HG02642 (cell line): ENCODE measurements at regions not wholly inside any gene's neighbourhood (a gene's known extent, or its start where the extent isn't known, plus 50 kb on each side); places are given as distances from the start of the nearest gene placed in this dataset.
A peak's percentile ranks its signal among the peaks of the same experiment; 100 is the strongest.
"Not testable (repeated sequence)": the region's sequence is repeated elsewhere in the genome, so short reads cannot be mapped to it uniquely, and the experiment has no call there.

Experiments
- ATAC-seq: cut with Tn5 transposase; IDR thresholded peaks from one replicate; pipeline ENCODE4 v1.9.1; 2021; ENCODE audit warnings: mild to moderate bottlenecking; ENCODE audit not compliant: unreplicated experiment, poor library complexity

DNA sequence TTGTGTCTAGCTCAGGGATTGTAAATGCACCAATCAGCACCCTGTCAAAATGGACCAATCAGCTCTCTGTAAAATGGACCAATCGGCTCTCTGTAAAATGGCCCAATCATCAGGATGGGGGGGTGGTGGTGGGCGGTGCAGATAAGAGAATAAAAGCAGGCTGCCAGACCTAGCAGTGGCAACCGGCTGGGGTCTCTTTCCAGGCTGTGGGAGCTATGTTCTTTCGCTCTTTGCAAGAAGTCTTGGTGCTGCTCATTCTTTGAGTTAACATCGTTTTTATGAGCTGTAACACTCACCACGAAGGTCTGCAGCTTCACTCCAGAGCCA lies 328.9 kb upstream of the KLF4 start:
- not testable (repeated sequence) for ATAC-seq

DNA sequence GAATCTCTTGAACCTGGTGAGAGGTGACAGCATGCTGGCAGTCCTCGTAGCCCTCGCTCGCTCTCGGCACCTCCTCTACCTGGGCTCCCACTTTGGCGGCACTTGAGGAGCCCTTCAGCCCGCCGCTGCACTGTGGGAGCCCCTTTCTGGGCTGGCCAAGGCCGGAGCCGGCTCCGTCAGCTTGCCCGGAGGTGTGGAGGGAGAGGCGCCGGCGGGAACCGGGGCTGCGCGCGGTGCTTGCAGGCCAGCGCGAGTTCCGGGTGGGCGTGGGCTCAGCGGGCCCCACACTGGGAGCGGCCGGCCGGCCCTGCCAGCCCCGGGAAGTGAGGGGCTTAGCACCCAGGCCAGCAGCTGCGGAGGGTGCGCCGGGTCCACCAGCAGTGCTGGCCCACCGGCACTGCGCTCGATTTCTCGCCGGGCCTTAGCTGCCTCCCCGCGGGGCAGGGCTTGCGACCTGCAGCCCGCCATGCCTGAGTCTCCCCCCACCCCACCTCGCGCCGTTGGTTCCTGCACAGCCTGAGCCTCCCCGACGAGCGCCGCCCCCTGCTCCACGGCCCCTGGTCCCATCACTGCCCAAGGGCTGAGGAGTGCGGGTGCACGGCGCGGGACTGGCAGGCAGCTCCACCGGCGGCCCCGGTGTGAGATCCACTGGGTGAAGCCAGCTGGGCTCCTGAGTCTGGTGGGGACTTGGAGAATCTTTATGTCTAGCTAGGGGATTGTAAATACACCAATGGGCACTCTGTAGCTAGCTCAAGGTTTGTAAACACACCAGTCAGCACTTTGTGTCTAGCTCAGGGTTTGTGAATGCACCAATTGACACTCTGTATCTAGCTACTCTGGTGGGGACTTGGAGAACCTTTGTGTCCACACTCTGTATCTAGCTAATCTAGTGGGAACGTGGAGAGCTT lies 328.3 kb upstream of the KLF4 start:
- not testable (repeated sequence) for ATAC-seq

DNA sequence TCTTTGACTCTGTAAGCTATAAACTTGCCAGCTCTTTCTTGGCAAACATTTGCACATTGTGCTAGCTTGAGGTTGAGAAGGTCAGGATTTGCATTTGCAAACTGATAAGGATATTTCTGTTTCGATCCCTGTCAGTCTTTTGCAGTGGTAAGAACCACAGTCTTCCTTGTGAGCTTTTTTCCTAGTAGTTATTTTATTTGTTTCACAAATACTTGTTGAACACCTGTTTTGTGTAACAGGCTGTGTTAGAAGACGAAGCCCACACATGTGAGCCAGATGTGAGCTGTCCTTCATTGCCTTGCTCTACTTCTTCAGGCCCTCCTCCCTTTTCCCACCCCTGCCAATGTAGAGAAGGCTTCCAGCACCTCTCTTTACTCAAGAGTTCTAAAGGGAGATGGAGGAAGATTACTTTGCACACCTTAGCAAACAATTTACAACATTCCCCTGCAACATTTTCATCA lies 327.0 kb upstream of the KLF4 start:
- ATAC-seq, result peak; percentile 42

GRCh38 chr9:107815782-107816560 lies 326.4 kb upstream of the KLF4 start:
- ATAC-seq, result no peak

DNA sequence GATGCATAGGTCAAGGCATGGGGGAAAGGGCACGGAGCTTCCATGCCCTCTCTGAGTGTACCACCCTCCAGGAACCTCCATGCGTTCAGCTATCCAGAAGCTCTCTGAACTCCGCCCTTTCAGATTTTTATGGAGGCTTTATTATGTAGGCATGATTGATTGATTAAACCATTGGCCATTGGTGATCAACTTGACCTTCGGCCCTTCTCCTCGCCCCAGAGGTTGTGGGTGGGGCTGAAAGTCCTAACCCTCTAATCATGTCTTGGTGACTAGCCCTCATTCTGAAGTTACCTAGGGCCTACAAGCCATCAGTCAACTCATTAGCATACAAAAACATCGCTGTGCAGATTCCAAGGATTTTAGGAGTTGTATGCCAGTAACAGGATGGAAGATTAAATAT lies 323.7 kb upstream of the KLF4 start:
- no peak for ATAC-seq

DNA sequence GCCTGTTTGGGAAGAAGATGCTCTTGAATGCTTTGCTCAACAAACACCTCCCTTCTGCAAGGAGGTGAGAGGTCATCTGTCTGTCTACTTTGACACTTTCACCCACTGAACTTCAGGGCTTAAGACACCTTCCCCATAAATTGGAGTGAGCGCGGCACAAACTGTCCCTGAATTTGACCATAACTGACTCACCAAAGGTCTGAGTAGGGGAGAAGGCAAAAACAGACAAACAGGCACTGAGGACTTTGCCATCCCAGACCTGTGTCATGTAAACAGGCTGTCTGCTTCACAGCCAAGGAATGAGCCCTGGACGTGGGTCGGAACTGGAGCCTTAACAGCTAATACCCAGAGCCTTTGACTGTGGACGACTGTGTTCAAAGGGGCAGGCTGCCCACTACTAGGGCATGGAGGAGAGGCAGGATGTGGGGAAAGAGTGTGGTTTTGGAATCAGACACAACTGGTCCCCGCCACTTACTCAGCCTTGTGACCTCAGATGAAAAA lies 320.9 kb upstream of the KLF4 start:
- ATAC-seq, result no peak

DNA sequence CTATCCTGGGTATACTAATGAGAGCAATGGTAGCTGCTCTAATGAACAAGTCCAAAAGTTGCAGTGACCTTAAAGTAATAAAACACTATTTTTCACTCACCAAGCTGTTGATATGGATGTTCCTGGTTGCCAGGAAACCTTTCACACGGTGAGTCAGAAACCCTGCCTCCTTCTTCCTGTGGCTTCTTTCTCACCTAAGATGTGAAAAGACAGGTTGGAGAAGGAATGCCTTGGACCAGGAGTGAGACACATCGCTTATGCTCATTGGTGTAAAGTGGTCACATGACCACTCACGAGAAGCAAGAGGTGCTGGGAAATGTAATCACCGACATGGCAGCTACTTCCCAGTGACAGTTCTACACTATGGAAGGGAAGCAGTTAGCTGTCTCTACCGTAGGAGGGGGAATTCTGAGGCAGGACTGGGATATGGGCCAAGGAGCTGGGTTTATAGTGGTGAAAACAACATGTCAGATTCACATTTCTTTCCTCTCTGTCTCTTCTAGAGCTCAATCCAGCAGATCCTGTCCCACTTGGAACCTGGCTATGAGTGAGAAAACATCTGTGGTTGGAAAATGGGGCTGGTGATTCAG lies 320.4 kb upstream of the KLF4 start:
- no peak for ATAC-seq

- ATAC-seq, result no peak
Observed at GRCh38 chr9:107807183-107807582, 317.6 kb upstream of the KLF4 start.

DNA sequence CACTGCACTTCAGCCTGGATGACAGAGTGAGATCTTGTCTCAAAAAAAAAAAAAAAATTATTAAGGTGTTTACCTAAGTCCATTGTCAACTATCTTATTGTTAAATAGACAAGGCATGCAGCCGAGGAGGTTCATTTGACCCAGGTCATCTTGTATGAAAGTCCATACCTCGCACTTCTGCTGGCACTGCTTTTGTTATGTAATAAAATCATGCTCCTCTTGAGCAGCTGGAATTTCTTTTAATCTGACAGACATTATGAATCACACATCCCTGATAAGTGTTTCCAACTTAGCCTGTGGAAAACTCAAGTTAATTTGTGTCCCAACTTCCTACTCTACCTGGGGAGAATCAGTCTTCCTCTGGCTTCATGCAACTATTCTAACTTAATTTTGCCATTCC lies 315.6 kb upstream of the KLF4 start:
- ATAC-seq, result no peak

GRCh38 chr9:107794259-107794658 lies 304.7 kb upstream of the KLF4 start:
- ATAC-seq, result no peak

DNA sequence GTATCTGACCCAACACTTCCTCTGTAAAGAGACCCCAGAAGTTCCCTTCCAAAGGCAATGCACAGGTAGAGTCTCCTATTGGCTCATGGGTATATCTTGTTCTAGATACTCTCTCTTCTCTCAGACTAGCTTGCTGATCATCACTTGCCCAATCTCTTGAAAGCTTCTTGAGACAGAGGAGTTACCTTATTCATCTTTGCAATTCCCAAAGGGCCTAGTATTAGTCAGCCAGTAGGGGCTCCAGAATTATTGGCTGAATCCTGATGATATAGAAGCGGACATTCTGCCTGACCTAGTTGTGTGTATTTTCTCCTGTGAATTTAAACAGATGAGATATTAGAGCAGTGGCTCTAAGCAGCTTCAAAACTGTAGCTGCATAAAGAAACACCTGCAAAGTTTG lies 304.0 kb upstream of the KLF4 start:
- no peak for ATAC-seq

DNA sequence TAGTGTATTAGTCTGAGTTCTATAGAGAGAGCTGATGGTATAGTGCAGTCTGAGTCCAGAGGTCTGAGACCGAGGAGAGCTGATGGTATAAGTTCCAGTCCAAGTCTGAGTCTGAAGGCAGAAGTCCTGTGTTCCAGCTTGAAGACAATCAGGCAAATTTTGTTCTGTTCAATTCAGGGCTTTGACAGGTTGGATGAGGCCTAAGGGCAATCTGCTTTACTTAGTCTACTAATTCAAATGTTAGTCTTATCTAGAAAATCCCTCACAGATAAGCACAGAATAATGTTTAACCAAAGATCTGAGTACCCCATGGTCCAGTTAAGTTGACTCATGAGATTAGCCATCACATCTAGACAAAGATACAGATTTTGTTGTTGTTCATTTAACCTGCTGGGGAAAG lies 303.0 kb upstream of the KLF4 start:
- no peak for ATAC-seq

DNA sequence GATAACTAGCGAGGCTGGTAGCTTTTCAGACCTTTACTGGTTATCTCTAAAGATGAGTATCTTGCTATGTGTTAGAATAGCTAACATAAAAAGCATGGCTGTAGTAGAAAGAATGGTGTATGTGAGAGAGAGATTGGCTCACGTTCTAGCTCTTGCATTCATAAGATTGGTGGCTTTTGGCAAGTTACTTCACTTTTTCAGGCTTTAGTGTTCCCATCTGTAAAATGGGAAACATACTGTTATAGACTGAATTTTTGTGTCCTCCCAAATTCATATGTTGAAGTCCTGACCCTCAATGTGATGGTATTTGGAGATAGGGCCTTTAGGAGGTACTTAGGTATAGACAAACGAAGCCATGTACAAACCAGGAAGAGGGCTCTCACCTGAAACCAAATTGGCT lies 302.4 kb upstream of the KLF4 start:
- ATAC-seq, result no peak

GRCh38 chr9:107789001-107789700 lies 299.6 kb upstream of the KLF4 start:
- ATAC-seq, result no peak

- ATAC-seq, result no peak
Observed at GRCh38 chr9:107786561-107786960, 297.0 kb upstream of the KLF4 start.

- ATAC-seq, result no peak
Observed at GRCh38 chr9:107784235-107784958, 294.8 kb upstream of the KLF4 start.

DNA sequence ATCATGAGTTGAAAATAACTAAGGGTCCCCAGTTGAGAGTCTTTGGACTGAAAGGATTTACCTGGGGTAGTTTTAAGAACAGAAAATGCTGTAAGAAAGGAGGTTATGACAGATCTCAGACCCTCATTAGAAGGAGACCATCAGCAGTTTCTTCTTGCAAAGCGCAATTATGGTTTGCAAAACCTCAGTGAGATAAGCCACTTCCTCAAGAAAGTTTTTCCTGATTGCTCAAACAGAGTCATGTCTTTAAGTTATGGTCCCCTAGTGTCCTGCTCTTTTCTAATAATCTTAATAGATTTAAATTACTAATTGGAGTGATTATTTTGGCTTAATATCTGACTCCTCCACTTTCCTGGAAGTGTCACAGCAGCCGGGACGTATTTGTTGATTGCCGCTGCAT lies 293.2 kb upstream of the KLF4 start:
- no peak for ATAC-seq

DNA sequence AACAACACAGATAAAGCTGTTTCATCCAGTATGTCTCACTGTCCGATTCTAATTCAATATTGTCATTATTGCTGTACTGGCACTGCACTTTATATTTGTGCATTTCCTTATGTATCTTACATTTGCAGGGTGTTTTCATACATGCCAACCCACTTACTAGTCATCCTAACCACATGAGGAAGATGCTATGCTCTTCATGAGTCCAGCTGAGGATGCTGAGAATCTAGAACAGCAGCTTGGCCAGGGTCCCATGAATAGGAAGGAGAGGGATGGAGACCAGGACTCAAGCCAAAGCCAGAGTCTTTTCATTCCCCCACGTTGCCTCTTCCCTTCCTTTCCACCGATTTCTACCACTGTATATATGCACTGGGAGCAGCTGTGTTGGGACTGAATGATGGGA lies 292.8 kb upstream of the KLF4 start:
- ATAC-seq, result no peak

- no peak for ATAC-seq
Observed at GRCh38 chr9:107780960-107781359, 291.4 kb upstream of the KLF4 start.

DNA sequence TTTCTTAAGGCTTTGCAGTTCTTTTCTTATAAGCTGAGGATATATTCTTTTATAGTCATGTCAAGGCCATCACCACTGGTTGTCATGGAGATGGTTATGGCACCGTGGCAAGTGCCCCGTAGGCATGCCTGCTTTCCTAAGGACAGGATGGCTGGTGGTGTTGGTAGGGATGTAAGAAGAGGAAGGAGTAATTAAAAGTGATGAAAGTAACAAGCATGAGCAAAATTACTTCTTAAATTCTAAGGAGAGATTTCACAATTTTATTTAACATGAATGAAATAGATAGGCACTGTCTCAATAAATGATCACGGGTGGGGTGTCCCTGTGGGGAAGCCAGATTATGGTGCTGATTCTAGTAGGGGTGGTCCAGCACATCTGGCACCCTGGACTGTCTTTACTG lies 290.2 kb upstream of the KLF4 start:
- no peak for ATAC-seq
